ENCODE measurements at regions not wholly inside any gene's neighbourhood (a gene's known extent, or its start where the extent isn't known, plus 50 kb on each side); places are given as distances from the start of the nearest gene placed in this dataset.

DNA sequence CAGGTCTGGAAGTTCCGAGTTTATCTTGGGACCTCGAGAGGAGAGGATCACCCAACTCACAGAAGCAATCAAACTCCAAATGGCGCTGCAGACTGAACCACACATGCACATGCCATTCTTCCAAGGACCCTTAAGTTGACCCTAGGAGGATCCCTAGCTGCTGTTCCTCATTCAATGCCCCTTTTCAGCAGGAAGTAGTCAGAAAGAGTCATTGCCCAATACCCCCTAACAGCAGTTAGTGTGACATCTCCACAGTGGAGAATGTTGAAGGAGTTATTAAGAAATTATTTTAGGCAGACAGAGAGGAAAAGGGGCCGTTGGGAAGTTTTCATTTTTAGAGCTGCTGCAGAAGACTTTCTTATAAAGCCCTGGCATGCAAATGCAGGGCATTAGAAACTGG is 229.9 kb upstream of the DAB2 start:
- TF ChIP-seq POLR2A (IDR thresholded peaks at IDR 0.05): no peak
- TF ChIP-seq CTCF (IDR thresholded peaks at IDR 0.05): no peak
- no peak for TF ChIP-seq EP300 (IDR thresholded peaks at IDR 0.05; ENCODE audit: low read depth)
- no peak for TF ChIP-seq POLR2AphosphoS5 (IDR thresholded peaks at IDR 0.05)

All from transverse colon (tissue), 4 donors.